ENCODE measurements at regions not wholly inside any gene's neighbourhood (a gene's known extent, or its start where the extent isn't known, plus 50 kb on each side); places are given as distances from the start of the nearest gene placed in this dataset.
"Not testable (repeated sequence)": the region's sequence is repeated elsewhere in the genome, so short reads cannot be mapped to it uniquely, and the experiment has no call there.

GRCh38 chr10:44752451-44753441, 158.4 kb upstream of the TMEM72 start:
- no peak for DNase-seq

- DNase-seq: not testable (repeated sequence)
Measured at GRCh38 chr10:44754355-44754754, 156.8 kb upstream of the TMEM72 start.

GRCh38 chr10:44755481-44755880, 155.7 kb upstream of the TMEM72 start:
- no peak for DNase-seq

GRCh38 chr10:44756216-44756615, 154.9 kb upstream of the TMEM72 start:
- DNase-seq: no peak

GRCh38 chr10:44757551-44758205, 153.5 kb upstream of the TMEM72 start:
- no peak for DNase-seq

GRCh38 chr10:44759122-44759521, 152.0 kb upstream of the TMEM72 start:
- no peak for DNase-seq

GRCh38 chr10:44760513-44760912, 150.6 kb upstream of the TMEM72 start:
- no peak for DNase-seq

- no peak for DNase-seq
Measured at GRCh38 chr10:44761076-44761475, 150.1 kb upstream of the TMEM72 start.

GRCh38 chr10:44763331-44763730, 147.8 kb upstream of the TMEM72 start:
- no peak for DNase-seq

- DNase-seq: no peak
Measured at GRCh38 chr10:44765299-44765698, 145.8 kb upstream of the TMEM72 start.

- no peak for DNase-seq
Measured at GRCh38 chr10:44766631-44767030, 144.5 kb upstream of the TMEM72 start.

GRCh38 chr10:44769450-44769849, 141.7 kb upstream of the TMEM72 start:
- no peak for DNase-seq

GRCh38 chr10:44771233-44771995, 139.7 kb upstream of the TMEM72 start:
- DNase-seq: no peak

GRCh38 chr10:44773565-44773964, 137.6 kb upstream of the TMEM72 start:
- no peak for DNase-seq

GRCh38 chr10:44774676-44775401, 136.3 kb upstream of the TMEM72 start:
- DNase-seq: no peak

GRCh38 chr10:44775402-44775741, 135.8 kb upstream of the TMEM72 start:
- DNase-seq: no peak

GRCh38 chr10:44776181-44776580, 135.0 kb upstream of the TMEM72 start:
- DNase-seq: no peak

- no peak for DNase-seq
Measured at GRCh38 chr10:44779511-44779910, 131.6 kb upstream of the TMEM72 start.

- no peak for DNase-seq
Measured at GRCh38 chr10:44780426-44780825, 130.7 kb upstream of the TMEM72 start.

GRCh38 chr10:44781131-44781530, 130.0 kb upstream of the TMEM72 start:
- no peak for DNase-seq

- no peak for DNase-seq
Measured at GRCh38 chr10:44786286-44786850, 124.8 kb upstream of the TMEM72 start.

GRCh38 chr10:44787480-44788075, 123.6 kb upstream of the TMEM72 start:
- DNase-seq: no peak

Data from stimulated activated naive CD4-positive, alpha-beta T cell (primary cell).